MM.1S (cell line): ENCODE measurements at regions not wholly inside any gene's neighbourhood (a gene's known extent, or its start where the extent isn't known, plus 50 kb on each side); places are given as distances from the start of the nearest gene placed in this dataset.

ENCODE experiments used
- DNase-seq: peaks from one replicate; pipeline ENCODE4 v3.0.0-alpha.2; 2015
- H2AFZ ChIP-seq: fragments of 300-600 bp; sonication (generic); 2 replicates; pipeline ENCODE4 v1.6.0; 2016; ENCODE audit warnings: antibody characterized with exemption, low read length
- H3F3A ChIP-seq: fragments of 300-600 bp; sonication (generic); 2 replicates; pipeline ENCODE4 v1.6.1; 2016; ENCODE audit warnings: mild to moderate bottlenecking, antibody characterized with exemption, low read length, moderate library complexity, mixed read lengths; ENCODE audit not compliant: insufficient read depth
- H3K27ac ChIP-seq: fragments of 300-600 bp; sonication (generic); 2 replicates; pipeline ENCODE4 v1.5.1; 2016; ENCODE audit warnings: mild to moderate bottlenecking, low read length
- H3K27me3 ChIP-seq: fragments of 300-600 bp; sonication (generic); replicated peaks from 2 replicates; pipeline ENCODE4 v1.6.0; 2016; ENCODE audit warnings: low read length; ENCODE audit not compliant: insufficient read depth
- H3K36me3 ChIP-seq: fragments of 300-600 bp; sonication (generic); replicated peaks from 2 replicates; pipeline ENCODE4 v1.6.1; 2016; ENCODE audit warnings: mild to moderate bottlenecking, low read length, mixed read lengths; ENCODE audit not compliant: insufficient read depth
- H3K4me1 ChIP-seq: fragments of 300-600 bp; sonication (generic); 2 replicates; pipeline ENCODE4 v1.6.1; 2016; ENCODE audit warnings: low read length, mixed read lengths
- H3K4me2 ChIP-seq: fragments of 300-600 bp; sonication (generic); 2 replicates; pipeline ENCODE4 v1.6.0; 2016; ENCODE audit warnings: low read depth, low read length
- H3K4me3 ChIP-seq: fragments of 300-600 bp; sonication (generic); 2 replicates; pipeline ENCODE4 v1.5.1; 2016; ENCODE audit warnings: low read length, mixed read lengths
- H3K79me2 ChIP-seq: fragments of 300-600 bp; sonication (generic); 2 replicates; pipeline ENCODE4 v1.6.1; 2016; ENCODE audit warnings: mixed run types, low read length, mixed read lengths
- H3K9ac ChIP-seq: fragments of 300-600 bp; sonication (generic); 2 replicates; pipeline ENCODE4 v1.6.1; 2016; ENCODE audit warnings: low read length, mixed read lengths
- H3K9me2 ChIP-seq: fragments of 300-600 bp; sonication (generic); replicated peaks from 2 replicates; pipeline ENCODE4 v1.6.1; 2016; ENCODE audit warnings: mild to moderate bottlenecking, low read length, mixed read lengths; ENCODE audit not compliant: insufficient read depth
- H3K9me3 ChIP-seq: fragments of 300-600 bp; sonication (generic); replicated peaks from 2 replicates; pipeline ENCODE4 v1.6.1; 2016; ENCODE audit warnings: mild to moderate bottlenecking, low read length, mixed read lengths; ENCODE audit not compliant: insufficient read depth
- H4K20me1 ChIP-seq: fragments of 300-600 bp; sonication (generic); 2 replicates; pipeline ENCODE4 v1.6.1; 2016; ENCODE audit warnings: mild to moderate bottlenecking, low read length, moderate library complexity, mixed read lengths; ENCODE audit not compliant: insufficient read depth
- EZH2 ChIP-seq: fragments of 300-600 bp; sonication (generic); optimal IDR thresholded peaks from 2 replicates; pipeline ENCODE3; 2017; ENCODE audit warnings: low read depth, mild to moderate bottlenecking, antibody characterized with exemption, low read length, mixed read lengths
- EZH2phosphoT487 ChIP-seq: fragments of 300-600 bp; sonication (generic); IDR thresholded peaks from 2 replicates; pipeline ENCODE4 v1.6.1; 2018; ENCODE audit warnings: antibody characterized with exemption, low read length
- TF ChIP-seq, protein P1 (sequence below): fragments of 300-600 bp; sonication (generic); IDR thresholded peaks from 2 replicates; pipeline ENCODE4 v1.5.1; 2016; ENCODE audit warnings: antibody characterized with exemption, low read length, mixed read lengths

DNA sequence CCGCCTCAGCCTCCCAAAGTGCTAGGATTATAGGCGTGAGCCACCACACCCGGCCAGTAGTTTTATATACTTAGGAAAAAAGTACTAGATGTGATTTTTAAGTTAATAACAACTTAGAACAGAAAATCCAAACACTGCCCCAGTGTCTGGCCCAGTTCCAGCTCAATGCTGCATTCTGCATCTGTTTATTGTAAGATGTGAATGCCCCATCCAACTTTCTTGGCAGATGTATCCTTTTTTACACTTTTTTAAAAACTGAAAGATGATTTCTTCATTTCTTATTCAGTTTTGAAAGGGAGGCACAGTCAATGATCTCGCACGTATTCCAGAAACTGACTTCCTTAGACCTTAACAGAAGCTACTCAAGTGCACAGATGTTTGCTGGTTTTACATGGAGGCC, 85.6 kb upstream of the SRSF6 start:
- DNase-seq = no peak
- no peaks in the 10 kb centered on the region for H3K27me3 ChIP-seq
- H3K9ac ChIP-seq = no peak overlapping the region

DNA sequence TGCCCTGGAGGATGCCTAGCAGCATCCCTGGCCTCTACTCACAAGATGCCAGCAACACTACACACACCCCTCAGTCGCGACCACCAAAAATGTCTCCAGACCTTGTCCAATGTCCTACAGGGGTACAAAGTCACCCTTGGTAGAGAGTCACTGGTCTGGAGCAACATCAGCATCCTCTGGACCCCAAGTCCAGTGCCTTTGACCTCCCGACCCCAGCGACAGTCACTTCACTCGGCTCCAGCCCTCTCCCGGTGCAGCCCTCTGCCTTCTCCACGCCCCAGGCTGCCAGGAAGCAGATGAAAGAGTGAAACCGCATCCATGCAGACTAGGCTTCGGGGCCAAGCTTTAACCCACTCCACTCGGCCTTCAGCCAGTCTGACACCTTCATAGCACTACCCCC, 92.0 kb upstream of the SRSF6 start:
- Histone ChIP-seq H3K4me1 (no peaks in the 10 kb centered on the region), H3K79me2 (no peaks in the 10 kb centered on the region), H3K9me2 (no peaks in the 10 kb centered on the region), H3K4me2 (no peak overlapping the region), H3K9me3 (no peaks in the 10 kb centered on the region), H3K27me3 (no peaks in the 10 kb centered on the region), H3K9ac (no peak overlapping the region), H3K36me3 (no peaks in the 10 kb centered on the region), H3K27ac (no peak overlapping the region), H3F3A (no peaks in the 10 kb centered on the region), H3K4me3 (no peak overlapping the region), H4K20me1 (no peaks in the 10 kb centered on the region), H2AFZ (no peak overlapping the region)
- no peak for DNase-seq
- TF ChIP-seq EZH2 = no peak
- no peak for TF ChIP-seq EZH2phosphoT487
- TF ChIP-seq, protein P1, sequence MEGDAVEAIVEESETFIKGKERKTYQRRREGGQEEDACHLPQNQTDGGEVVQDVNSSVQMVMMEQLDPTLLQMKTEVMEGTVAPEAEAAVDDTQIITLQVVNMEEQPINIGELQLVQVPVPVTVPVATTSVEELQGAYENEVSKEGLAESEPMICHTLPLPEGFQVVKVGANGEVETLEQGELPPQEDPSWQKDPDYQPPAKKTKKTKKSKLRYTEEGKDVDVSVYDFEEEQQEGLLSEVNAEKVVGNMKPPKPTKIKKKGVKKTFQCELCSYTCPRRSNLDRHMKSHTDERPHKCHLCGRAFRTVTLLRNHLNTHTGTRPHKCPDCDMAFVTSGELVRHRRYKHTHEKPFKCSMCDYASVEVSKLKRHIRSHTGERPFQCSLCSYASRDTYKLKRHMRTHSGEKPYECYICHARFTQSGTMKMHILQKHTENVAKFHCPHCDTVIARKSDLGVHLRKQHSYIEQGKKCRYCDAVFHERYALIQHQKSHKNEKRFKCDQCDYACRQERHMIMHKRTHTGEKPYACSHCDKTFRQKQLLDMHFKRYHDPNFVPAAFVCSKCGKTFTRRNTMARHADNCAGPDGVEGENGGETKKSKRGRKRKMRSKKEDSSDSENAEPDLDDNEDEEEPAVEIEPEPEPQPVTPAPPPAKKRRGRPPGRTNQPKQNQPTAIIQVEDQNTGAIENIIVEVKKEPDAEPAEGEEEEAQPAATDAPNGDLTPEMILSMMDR = no peak

More for the DNA sequence above, 85.6 kb upstream of the SRSF6 start:
- no peak for TF ChIP-seq EZH2
- TF ChIP-seq EZH2phosphoT487 = no peak
- TF ChIP-seq, protein P1 = no peak
- H3K4me1 ChIP-seq = no peaks in the 10 kb centered on the region
- H3F3A ChIP-seq = no peaks in the 10 kb centered on the region
- H3K79me2 ChIP-seq = no peaks in the 10 kb centered on the region
- no peak overlapping the region for H3K27ac ChIP-seq
- H3K4me3 ChIP-seq = no peak overlapping the region
- no peak overlapping the region for H2AFZ ChIP-seq
- H3K36me3 ChIP-seq = no peaks in the 10 kb centered on the region
- H3K9me3 ChIP-seq = no peaks in the 10 kb centered on the region
- no peaks in the 10 kb centered on the region for H3K9me2 ChIP-seq
- no peak overlapping the region for H3K4me2 ChIP-seq
- no peaks in the 10 kb centered on the region for H4K20me1 ChIP-seq

DNA sequence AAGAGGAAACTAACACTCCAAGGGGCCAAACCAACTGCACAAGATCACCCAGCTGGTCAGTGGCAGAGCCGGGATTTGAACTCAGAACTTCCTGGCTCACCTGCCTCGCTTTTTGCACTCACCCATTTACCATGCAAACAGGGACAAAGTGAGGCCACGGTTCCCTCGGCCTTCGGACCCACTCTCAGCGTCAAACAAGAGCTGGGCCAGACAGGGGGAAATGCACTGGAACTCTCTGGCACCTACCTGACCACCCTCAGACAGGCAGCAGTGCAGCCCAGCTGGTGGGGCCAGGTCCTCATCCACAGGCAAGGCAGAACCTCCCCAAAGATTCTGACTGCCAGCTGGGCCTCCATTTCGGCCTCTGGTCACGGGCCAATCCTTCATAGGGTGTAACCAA, 93.7 kb upstream of the SRSF6 start:
- no peaks in the 10 kb centered on the region for H3K27me3 ChIP-seq
- no peak overlapping the region for H3K9ac ChIP-seq
- H3K79me2 ChIP-seq = no peaks in the 10 kb centered on the region
- no peak overlapping the region for H3K4me2 ChIP-seq
- DNase-seq = no peak
- H3K36me3 ChIP-seq = no peaks in the 10 kb centered on the region
- TF ChIP-seq EZH2 (no peak), EZH2phosphoT487 (no peak)
- TF ChIP-seq, protein P1 = no peak
- no peak overlapping the region for H2AFZ ChIP-seq
- H3K9me2 ChIP-seq = no peaks in the 10 kb centered on the region
- no peaks in the 10 kb centered on the region for H4K20me1 ChIP-seq
- H3K9me3 ChIP-seq = no peaks in the 10 kb centered on the region
- H3K4me3 ChIP-seq = no peak overlapping the region
- no peak overlapping the region for H3K27ac ChIP-seq
- H3K4me1 ChIP-seq = no peaks in the 10 kb centered on the region
- H3F3A ChIP-seq = no peaks in the 10 kb centered on the region
